GM23338 (cell line): ENCODE measurements at regions not wholly inside any gene's neighbourhood (a gene's known extent, or its start where the extent isn't known, plus 50 kb on each side); places are given as distances from the start of the nearest gene placed in this dataset.

ENCODE experiments used
- CREB1 ChIP-seq: fragments of 250-450 bp; sonication (Bioruptor Pico); IDR thresholded peaks from 2 replicates; pipeline ENCODE4 v1.5.0; 2020; ENCODE audit warnings: low read depth, mild to moderate bottlenecking, moderate library complexity
- EZH2 ChIP-seq: fragments of 200-600 bp; sonication (generic); IDR thresholded peaks from one replicate; pipeline ENCODE4 v1.8.0; 2017; ENCODE audit warnings: antibody characterized with exemption, mild to moderate bottlenecking, low read depth; ENCODE audit not compliant: unreplicated experiment
- EZH2phosphoT487 ChIP-seq: fragments of 200-600 bp; sonication (generic); IDR thresholded peaks from one replicate; pipeline ENCODE4 v1.8.1; 2018; ENCODE audit warnings: antibody characterized with exemption; ENCODE audit not compliant: unreplicated experiment
- NANOG ChIP-seq: IDR thresholded peaks from 2 replicates; pipeline ENCODE4 v1.6.1; 2016; ENCODE audit warnings: antibody characterized with exemption, borderline replicate concordance
- POLR2AphosphoS5 ChIP-seq: IDR thresholded peaks from 2 replicates; pipeline ENCODE4 v1.6.1; 2016; ENCODE audit warnings: antibody characterized with exemption, low read depth
- STAT1 ChIP-seq: IDR thresholded peaks from one replicate; pipeline ENCODE4 v1.6.1; 2016; ENCODE audit warnings: antibody characterized with exemption; ENCODE audit not compliant: unreplicated experiment
- ZNF331 ChIP-seq: fragments of 250-450 bp; sonication (Bioruptor Pico); IDR thresholded peaks from 2 replicates; pipeline ENCODE4 v1.5.0; 2020; ENCODE audit warnings: low read depth, mild to moderate bottlenecking, moderate library complexity
- TF ChIP-seq, protein P1 (sequence below), 2 experiments: fragments of 200-600 bp in 1 of 2; sonication (generic) in 1 of 2; conservative IDR thresholded peaks; 2 replicates each; pipeline versions ENCODE4 v1.5.1 to v1.6.1; 2016 to 2017; ENCODE audit warnings: antibody characterized with exemption in 2 of 2, low read depth in 2 of 2, mild to moderate bottlenecking in 2 of 2, moderate library complexity in 1 of 2
- TF ChIP-seq, protein P2 (sequence below): IDR thresholded peaks from 2 replicates; pipeline ENCODE4 v1.6.1; 2016; ENCODE audit warnings: antibody characterized with exemption
- TF ChIP-seq, protein P3 (sequence below): IDR thresholded peaks from one replicate; pipeline ENCODE4 v1.6.1; 2018; ENCODE audit warnings: antibody characterized with exemption; ENCODE audit not compliant: unreplicated experiment

DNA sequence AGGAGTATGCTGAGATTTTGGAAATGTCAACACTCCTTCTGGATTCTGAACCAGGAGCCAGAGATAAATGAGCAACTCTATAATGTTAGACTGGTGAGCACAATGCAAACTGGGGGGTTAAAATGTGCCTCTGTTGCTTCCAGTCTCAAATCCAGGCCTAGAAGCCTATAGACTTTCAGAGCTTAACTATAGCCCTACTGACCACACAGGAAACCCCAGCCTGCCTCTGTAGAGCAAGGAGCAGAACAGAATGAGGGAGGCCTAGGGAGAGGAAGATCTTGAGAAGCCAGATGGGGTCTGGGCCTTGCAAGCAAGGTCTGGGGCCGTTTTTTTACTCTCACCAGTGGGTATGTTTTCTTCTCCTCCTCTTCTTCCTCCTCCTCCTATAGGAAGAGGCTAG lies 225.4 kb upstream of the KITLG start:
- TF ChIP-seq EZH2 (no peak), POLR2AphosphoS5 (no peak), ZNF331 (CRISPR knock-in tag) (no peak), EZH2phosphoT487 (no peak), NANOG (no peak), STAT1 (no peak), CREB1 (no peak)
- TF ChIP-seq, protein P1, sequence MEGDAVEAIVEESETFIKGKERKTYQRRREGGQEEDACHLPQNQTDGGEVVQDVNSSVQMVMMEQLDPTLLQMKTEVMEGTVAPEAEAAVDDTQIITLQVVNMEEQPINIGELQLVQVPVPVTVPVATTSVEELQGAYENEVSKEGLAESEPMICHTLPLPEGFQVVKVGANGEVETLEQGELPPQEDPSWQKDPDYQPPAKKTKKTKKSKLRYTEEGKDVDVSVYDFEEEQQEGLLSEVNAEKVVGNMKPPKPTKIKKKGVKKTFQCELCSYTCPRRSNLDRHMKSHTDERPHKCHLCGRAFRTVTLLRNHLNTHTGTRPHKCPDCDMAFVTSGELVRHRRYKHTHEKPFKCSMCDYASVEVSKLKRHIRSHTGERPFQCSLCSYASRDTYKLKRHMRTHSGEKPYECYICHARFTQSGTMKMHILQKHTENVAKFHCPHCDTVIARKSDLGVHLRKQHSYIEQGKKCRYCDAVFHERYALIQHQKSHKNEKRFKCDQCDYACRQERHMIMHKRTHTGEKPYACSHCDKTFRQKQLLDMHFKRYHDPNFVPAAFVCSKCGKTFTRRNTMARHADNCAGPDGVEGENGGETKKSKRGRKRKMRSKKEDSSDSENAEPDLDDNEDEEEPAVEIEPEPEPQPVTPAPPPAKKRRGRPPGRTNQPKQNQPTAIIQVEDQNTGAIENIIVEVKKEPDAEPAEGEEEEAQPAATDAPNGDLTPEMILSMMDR (conservative IDR thresholded peaks at IDR 0.05; ENCODE audit: low read depth in 2 of 2): no peak
- TF ChIP-seq, protein P2, sequence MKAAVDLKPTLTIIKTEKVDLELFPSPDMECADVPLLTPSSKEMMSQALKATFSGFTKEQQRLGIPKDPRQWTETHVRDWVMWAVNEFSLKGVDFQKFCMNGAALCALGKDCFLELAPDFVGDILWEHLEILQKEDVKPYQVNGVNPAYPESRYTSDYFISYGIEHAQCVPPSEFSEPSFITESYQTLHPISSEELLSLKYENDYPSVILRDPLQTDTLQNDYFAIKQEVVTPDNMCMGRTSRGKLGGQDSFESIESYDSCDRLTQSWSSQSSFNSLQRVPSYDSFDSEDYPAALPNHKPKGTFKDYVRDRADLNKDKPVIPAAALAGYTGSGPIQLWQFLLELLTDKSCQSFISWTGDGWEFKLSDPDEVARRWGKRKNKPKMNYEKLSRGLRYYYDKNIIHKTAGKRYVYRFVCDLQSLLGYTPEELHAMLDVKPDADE: no peak
- TF ChIP-seq, protein P3, sequence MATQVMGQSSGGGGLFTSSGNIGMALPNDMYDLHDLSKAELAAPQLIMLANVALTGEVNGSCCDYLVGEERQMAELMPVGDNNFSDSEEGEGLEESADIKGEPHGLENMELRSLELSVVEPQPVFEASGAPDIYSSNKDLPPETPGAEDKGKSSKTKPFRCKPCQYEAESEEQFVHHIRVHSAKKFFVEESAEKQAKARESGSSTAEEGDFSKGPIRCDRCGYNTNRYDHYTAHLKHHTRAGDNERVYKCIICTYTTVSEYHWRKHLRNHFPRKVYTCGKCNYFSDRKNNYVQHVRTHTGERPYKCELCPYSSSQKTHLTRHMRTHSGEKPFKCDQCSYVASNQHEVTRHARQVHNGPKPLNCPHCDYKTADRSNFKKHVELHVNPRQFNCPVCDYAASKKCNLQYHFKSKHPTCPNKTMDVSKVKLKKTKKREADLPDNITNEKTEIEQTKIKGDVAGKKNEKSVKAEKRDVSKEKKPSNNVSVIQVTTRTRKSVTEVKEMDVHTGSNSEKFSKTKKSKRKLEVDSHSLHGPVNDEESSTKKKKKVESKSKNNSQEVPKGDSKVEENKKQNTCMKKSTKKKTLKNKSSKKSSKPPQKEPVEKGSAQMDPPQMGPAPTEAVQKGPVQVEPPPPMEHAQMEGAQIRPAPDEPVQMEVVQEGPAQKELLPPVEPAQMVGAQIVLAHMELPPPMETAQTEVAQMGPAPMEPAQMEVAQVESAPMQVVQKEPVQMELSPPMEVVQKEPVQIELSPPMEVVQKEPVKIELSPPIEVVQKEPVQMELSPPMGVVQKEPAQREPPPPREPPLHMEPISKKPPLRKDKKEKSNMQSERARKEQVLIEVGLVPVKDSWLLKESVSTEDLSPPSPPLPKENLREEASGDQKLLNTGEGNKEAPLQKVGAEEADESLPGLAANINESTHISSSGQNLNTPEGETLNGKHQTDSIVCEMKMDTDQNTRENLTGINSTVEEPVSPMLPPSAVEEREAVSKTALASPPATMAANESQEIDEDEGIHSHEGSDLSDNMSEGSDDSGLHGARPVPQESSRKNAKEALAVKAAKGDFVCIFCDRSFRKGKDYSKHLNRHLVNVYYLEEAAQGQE: no peak
